HG03060 (cell line): ENCODE measurements at regions not wholly inside any gene's neighbourhood (a gene's known extent, or its start where the extent isn't known, plus 50 kb on each side); places are given as distances from the start of the nearest gene placed in this dataset.
"Not testable (repeated sequence)": the region's sequence is repeated elsewhere in the genome, so short reads cannot be mapped to it uniquely, and the experiment has no call there.

ENCODE experiments used
- ATAC-seq: cut with Tn5 transposase; IDR thresholded peaks from one replicate; pipeline ENCODE4 v1.9.1; 2021; ENCODE audit warnings: low read depth, moderate number of reproducible peaks; ENCODE audit not compliant: unreplicated experiment

DNA sequence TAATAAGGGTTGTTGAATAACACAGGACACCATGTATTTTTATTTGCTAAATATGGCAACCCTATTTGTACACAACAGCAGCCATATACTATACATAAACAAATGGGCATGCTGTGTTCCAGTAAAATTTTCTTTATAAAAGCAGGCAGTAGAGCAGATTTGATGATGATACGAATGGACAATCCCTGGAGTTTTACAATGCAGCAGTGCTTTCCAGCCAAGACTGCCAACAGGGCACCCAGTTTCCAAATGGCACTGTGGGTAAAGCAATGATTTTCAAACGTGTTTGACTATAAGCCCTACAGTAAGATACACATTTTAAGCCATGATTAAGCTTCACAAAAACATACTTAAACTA, 282.7 kb downstream of the NUAK1 start:
- ATAC-seq, result no peak

DNA sequence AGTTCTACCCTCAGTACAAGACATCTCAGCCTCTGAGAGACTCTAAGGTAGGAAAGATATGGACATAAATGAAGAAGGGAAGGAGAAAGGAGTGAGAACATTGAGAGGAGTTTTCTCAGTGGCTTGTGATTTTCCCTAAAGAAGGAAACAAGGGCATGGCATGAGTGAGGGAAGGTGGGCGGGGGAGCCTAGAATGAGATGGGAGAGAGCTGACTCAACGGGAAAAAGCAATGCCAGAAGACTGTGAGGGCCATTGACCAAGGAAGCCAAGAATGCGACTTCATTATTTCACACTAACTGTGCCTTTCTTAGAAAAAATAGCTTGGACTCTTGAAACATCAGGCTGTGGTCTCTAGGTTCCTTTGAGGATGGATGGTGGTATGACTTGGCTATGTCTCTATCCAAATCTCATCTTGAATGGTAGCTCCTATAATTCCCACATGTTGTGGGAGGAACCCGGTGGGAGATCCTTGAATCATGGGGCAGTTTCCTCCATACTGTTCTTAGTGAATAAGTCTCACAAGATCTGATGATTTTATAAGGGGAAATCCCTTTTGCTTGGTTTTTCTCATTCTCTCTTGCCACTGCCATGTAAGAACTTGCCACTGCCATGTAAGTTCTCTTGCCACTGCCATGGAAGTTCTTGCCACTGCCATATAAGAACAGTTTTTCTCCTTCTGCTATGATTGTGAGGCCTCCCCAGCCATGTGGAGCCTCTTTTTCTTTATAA, 279.6 kb downstream of the NUAK1 start:
- ATAC-seq, result no peak

DNA sequence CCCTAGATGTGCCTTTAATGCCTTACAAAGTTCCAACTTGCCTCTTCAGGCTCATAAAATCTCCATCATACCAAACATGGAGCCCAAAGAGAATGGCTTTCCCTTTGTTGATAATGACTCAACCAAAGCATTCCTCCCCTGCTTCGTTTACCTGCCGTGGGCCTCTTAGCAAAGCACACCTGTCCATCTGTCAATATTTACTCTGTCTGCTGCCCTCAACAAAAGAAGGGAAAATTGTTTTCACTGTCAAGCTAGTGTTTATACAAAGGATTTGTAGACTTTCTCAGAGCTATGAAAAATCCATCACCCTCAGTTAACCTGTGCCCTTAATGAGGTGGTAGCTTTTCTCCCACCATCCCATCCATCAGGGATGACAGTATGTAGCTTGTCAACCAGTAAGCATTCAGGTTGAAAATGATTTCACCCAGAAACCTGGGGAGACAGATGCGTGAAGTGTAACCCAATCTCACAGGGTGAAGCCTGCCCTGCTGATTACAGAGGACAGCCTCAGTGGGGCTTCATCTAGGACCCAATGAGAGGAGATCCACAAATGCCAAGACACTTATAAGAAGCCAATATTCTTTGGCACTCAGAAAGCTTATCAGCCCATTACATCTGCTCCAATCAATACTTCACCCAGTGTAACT, 278.1 kb downstream of the NUAK1 start:
- no peak for ATAC-seq

DNA sequence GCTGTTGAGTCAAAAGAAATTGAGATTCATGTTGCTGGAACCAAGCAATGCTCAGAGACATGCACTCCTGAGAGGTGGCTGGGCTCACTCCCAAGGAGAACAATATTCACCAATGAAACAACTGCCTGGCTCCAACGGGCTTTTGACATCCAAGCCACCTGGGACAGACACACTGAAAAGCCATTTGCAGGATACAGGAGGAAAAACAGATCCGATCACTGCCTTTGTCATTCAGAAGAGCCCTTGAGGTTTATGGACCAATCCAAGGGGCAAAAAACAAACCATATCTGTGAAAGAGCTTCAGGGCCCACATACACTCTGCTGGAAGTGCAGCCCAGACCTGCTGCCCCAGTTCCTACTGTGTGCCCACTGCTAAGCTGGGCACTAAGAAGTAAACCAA, 277.5 kb downstream of the NUAK1 start:
- ATAC-seq, result no peak

DNA sequence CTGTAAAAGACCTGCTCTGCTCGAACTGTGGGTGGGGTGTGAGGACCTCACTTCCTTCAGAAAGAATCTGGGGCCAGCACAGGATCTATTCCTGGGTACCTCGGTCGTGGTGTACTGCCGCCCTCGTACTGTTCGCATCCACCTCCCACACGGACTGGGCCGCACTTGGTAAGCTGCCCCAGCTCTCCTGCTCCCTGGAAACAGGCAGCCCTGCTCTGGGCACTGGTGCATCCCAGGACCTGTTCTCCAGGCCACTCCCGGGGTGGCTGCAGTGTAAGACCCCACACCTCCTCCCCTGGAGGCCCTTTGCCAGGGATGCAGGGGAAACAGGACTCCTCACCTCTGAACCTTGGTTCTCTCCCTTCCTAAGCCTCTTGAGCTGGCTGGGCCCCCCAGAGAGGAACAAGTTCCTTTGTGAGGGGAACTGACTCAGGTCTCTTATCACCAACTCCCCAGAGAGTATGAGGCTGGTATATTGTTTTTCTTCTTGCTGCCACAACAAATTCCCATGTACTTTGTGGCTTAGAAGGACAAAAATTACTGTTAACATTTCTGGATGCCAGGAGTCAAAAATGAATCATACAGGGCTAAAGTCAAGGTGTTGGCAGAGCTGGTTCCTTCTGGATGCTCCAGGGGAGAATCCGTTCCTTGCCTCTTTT, 276.5 kb downstream of the NUAK1 start:
- ATAC-seq, result no peak

DNA sequence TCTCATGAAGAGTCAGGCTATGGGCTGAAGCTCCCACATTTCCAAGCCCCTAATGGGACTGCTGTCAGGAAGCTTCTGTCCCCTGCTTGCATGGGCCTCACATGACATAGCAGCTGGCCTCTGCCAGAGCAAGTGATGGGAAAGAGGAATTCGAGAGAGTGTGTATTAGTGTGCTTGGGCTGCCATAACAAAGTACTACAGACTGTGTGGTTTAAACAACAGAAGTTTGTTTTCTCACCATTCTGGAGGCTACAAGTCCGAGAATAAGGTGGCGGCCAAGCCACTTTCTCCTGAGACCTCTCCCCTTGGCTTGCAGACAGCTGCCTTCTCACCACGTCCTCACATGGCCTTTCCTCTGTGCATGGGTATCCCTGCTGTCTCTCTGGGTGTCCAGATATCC, 274.4 kb downstream of the NUAK1 start:
- ATAC-seq, result no peak

DNA sequence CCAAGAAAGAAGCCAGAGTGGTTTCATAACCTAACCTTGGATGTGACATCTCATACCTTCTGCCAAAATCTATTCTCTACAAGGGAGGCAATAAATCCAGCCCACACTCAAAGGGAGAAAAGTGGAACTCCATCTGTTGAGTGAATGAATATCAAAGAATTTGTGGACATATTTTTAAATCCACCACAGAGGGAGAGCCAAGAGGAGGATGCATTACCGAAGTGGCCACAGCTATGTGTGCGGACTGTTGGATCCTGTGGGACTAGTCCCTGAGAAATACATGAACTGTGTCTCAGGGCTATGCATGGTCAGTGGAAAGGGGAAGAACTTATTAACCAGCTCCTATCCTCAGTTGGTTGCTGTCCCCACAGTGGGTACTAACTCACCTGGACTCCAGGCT, 273.9 kb downstream of the NUAK1 start:
- no peak for ATAC-seq

DNA sequence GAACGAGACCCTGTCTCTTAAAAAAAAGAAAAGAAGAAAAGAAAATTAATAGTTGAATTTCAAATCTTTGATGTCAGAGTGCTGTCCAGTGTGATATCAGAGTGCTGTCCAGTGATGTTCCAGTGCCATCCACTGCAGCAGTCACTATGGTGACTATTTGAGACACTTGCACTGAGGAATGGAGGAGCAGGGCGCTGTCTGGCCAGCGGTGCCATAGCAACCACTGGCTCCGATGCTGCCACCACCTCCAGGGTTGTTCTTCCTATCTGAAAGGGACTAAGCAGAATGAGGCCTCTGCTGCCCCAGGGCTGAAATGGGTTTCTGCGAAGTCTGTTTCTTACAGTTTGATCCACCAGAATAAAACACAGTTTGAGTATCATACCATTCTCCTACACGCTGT, 272.9 kb downstream of the NUAK1 start:
- ATAC-seq, result no peak

DNA sequence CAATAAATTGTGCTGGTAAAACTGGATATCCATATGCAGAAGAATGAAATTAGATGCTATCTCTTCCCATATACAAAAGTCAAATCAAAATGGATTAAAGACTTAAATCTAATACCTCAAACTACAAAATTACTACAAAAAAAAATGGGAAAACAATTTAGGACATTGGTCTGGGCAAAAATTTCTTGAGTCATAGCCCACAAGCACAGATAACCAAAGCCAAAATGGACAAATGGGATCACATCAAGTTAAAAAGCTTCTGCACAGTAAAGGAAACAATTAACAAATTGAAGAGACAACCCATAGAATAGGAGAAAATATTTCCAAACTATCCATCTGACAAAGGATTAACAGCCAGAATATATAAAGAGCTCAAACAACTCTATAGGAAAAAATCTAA, 264.6 kb downstream of the NUAK1 start:
- ATAC-seq, result no peak

DNA sequence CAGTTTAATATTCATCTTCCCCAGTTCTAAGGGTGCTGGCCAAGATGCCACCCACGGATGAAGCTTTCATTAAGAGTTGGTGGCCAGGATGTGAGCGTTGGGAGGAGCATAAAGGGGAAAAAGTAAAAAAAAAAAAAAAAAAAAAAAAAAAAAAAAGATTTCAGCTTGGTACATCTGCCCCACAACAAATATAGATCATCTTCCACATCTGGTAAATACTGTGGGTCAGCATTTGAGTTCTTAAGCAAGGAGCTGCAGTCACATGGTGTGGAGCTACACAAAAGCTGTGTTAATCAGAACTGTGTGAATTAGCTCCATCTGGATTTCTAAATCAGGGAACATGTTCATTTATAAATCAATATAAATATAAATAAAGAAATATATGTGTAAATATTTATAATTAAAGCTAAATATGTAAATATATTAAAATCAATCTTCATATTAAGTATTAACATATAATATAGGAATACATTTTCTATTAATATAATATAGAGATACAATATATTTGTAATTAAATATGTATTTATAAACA, 262.3 kb downstream of the NUAK1 start:
- no peak for ATAC-seq

DNA sequence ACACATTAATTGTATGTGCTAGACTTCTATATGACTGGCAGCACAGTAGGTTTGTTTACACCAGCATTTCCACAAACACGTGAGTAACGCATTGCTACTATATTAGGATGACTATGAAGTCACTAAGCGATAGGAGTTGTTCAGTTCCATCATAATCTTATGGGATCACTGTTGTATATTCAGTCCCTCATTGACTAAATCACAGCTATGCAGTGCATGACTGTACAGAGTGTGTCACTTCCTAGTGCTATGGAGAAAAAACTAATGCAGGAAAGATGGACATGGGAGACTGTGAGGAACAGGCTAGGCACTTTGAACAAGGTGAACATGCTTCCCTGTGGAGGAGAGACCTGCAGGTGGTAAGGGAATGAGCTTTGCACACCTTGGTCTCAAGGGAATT, 259.8 kb downstream of the NUAK1 start:
- ATAC-seq, result no peak

DNA sequence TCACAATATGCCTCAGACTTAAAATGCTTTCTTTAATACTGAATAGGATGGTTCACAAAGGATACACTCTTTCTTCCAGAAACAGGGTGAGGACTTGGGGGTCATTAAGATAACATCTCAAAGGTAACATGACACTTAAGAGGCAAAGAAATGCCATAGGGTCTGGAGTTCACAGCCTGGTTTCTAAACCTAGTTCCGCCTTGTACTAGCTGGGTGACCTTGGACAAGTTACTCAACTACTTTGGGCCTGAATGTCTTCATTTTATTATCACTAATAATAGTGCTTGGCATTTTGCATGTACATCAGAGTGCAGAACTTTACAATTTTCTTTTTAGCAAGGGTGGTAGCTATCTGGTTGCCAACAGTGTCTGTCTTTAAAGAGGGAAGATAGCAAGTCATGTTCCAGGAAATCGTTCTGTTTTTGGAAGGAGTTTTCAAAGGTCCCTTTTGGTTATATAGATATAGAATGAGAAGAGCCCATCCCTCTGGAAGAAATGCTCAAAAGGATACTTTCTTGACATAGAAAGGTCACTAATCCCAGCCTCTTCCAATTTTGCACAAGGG, 257.8 kb downstream of the NUAK1 start:
- ATAC-seq, result no peak

DNA sequence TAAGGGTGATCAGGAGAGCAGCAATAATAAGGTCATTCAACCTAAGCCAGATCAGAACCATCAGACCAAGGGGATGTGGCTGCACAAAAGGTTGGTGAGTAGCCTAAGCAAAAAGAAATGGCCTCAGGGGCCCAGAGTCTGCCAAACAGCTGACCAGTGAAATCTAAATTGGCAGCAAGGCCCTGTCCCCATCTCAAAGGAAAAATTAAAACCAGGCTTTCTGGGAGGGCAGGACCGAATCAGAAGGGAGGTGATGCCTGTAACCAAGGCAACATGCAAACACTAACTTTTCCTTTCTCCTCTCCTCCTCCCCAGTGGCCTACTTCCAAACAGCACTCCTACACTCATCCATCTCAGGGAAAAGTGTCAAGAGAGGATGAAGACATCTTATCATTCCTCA, 256.4 kb downstream of the NUAK1 start:
- ATAC-seq, result no peak

DNA sequence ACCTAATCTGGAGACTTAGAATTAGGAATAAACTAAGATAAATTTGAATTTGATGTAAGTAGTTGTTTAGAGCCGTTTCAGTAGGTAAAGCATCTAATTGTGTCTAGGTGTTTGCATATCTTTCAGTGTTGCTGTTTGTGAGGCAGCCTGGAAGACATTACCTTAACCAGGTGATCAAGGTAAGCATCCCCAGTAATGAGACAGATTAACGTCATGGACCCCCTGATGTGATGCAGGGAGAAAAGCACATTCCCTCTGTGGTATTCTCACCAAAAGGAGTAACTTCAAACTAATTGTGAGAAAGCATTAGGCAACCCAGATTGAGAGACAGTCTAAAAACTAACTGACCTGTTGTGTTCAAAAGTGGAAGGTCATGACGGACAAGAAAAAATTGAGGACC, 251.6 kb downstream of the NUAK1 start:
- ATAC-seq, result no peak

DNA sequence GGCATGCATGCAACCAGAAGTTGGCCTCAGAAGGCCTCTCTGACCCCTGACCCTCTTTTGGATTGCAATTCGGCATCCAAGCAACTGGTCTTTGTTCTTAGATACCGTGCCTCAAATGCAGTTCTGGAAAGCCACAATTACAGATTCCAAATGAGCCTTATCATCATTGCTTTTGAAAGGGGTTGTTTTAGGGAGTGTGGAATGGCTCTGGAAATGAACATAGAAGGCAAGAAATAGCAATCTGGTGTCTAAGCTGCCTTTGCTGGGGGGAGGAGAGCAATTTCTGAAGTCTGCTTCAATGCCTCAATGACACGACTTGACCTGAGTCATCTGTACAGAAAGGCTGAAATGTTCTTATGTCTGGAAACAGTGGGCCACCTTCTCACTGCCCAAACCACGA, 250.1 kb downstream of the NUAK1 start:
- no peak for ATAC-seq

DNA sequence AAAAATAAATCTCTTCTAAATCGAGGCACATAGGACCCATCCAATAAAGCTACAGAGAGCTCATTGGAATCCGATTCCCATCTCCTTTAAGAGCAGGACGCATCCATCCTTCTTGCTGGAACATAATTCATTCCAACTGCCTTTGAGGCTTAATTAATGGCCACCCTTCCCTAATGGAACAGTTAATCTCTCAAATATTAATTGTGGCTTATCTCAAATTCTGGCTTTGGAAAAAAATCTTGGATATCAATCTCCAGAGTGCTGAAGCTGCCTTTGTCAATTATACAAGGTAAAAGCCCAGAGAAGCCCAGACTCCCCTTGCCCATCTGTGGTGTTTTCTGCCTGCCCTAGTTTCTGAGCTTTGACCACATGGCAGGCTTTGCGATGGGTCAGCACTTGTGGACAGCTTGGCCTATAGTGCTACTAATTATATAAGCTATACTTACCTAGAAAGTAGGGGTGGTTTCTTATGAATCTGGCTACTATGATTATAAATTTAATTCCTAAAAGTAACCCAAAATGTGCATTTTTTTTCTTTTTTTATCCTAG, 246.3 kb downstream of the NUAK1 start:
- ATAC-seq, result no peak

DNA sequence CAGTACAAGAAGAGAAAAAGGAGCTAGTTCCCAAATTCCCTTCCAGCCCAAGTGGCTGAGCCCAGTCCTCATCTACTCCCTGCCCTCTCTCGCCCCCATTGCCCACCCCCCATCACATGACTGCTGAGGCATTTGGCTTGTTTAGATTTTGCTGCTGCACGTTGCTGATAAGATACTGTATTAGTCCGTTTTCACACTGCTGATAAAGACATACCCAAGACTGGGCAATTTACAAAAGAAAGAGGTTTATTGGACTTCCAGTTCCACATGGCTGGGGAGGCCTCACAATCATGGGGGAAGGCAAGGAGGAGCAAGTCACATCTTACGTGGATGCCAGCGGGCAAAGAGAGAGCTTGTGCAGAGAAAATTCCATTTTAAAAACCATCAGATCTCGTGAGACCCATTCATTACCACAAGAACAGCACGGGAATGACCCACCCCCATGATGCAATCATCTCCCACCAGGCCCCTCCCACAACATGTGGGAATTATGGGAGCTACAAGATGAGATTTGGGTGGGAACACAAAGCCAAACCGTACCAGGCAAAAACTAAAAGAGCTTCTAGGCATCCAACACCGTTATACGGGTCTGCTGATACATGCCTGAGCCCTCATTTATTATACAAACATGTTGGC, 243.4 kb downstream of the NUAK1 start:
- not testable (repeated sequence) for ATAC-seq

DNA sequence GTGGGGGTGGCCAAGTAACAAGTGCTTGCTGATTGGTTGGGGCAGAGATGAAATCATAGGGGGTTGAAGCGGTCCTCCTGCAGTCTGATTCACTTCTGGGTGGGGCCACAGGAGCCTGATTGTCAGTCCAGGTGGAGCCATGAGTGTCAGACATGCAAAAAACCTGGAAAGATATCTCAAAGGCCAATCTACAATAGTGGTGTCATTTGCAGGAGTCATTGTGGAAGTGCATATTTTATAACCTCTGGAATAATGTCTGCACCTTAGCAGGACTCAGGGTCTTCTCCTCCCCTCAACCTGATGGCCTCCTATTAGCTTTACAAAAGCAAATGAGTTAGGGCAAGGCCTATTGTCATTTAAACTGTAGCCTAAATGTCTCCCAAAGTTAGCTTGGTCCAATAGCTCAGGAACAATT, 241.4 kb downstream of the NUAK1 start:
- ATAC-seq, result no peak

DNA sequence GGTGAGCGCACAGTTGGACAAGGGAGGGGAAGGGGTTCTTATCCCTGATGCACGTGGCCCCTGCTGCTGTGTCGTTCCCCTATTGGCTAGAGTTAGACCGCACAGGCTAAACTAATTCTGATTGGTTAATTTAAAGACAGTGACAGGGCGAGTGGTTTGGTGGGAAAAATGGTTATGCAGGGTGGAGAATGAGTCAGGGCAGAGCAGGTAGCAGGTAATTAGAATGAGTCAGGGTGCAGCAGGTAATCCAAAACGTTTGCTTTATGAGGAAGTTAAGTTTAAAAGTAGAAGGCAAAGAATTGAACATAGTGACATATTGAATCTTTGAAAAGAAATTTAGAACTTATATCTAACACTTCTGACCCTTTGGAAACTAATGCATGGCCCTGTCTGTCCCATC, 240.5 kb downstream of the NUAK1 start:
- ATAC-seq, result not testable (repeated sequence)

DNA sequence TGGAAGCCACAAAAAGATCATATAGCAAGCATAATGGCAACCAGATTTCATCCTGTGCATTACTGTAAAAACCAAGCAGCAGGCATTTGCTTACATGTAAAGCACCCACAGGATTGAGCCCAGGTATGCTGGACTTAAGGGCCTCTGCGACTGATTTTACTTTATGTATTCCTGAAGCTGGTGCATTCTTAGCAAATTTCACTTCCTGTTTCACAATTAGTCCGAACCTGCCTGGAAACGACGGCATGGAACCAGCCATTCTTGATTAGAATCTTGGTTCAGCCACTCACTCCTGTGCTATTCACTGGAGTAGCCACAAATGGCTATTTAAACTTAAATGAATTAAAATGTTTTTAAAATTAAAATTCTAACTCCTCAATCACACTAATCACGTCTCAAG, 239.2 kb downstream of the NUAK1 start:
- no peak for ATAC-seq

DNA sequence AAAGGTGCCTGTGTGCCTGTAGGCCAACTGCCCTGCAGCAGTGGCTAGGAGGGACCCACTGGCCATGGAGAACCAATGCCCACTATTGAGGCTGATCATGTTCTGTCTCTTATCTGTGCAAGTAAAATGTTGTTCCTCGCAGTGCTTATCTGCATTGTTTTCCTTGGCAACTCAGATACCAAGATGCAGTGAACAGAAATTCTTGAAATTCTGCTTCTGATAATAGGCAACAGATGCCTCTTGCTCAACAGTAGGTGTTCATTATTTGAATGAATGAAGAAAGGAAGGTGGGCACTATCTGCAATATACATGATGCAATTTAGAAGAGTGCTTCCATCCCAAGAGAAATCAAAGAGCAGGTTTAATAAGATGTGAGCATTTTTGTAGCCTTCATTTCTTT, 232.2 kb downstream of the NUAK1 start:
- no peak for ATAC-seq
